Dermis blood vessel endothelial cell (primary cell): ENCODE measurements at regions not wholly inside any gene's neighbourhood (a gene's known extent, or its start where the extent isn't known, plus 50 kb on each side); places are given as distances from the start of the nearest gene placed in this dataset.

ENCODE experiments used
- DNase-seq: peaks from one replicate; pipeline ENCODE4 v3.0.0; 2010

DNA sequence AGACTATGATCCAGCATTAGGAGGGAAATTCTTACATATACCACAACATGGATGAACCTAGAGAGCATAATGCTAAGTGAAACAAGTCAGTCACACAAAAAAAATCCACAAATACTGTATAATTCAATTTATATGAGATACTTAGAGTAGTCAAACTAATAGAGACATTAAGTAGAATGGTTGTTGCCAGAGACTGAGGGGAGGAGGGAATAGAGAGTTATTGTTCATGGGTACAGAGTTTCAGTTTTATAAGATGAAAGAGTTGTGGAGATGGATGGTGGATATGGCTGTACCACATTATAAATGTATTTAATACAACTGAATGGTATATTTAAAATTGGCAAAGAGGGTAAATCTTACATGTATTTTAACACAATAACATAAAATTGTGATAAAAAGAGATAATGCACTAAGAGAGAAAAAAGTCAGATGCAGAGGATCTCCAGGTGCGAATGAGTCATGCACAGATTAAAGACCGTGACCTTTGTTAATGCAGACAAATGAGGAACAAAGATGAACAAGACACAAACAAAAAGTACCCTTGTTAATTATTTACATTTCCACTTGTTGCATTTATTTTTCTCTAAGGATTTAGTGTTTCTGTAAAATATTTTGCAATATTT lies 541.7 kb upstream of the MEX3C start:
- no peak for DNase-seq

DNA sequence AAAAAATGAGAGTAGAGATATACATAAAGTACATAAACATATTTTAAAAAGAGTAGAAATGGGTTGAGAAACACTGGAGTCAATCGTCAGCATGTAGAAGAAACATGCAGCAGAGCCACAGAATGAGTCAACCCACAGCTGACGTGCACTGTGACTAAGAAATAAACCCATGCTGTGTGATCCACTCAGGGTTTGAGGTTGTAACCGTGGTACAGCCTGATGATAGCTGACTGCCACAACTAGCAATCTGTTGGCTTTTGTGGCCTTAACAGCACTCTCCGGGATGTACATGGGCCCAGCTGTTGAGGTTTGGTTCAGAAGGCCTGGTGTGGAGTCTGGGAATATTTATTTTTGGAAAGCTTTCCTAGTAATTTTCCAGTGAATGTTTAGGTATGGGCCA lies 554.4 kb upstream of the MEX3C start:
- no peak for DNase-seq

DNA sequence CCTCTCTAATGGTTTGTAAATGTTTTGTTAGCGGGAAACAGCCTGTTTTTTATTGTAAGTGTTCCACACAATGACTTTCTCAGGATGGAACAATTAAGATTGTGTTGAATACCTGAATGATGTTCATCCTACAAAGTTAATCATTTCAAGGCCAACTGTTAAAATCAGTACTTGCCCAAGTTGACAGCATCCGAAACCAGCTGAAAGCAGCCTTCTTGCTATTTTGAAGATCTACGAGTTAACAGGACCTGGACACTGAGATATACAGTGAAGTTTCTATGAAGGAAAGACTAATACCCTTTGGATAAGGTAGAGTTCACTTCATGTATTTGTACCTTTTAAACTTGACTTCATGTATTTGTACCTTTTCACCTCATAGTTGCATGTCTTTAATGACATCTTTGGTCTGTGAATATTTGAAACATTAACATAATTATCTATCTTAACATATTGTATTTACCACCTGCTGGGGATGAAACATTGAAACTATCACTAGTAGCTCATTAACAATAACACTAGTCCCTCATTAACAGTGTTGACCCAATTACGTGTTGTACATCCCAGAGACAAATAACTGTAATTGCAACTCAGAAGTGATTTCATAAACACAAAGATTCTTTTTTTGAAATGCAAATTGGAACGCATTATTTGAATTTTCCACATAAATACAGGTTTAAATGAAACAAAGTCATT lies 556.0 kb upstream of the MEX3C start:
- no peak for DNase-seq

DNA sequence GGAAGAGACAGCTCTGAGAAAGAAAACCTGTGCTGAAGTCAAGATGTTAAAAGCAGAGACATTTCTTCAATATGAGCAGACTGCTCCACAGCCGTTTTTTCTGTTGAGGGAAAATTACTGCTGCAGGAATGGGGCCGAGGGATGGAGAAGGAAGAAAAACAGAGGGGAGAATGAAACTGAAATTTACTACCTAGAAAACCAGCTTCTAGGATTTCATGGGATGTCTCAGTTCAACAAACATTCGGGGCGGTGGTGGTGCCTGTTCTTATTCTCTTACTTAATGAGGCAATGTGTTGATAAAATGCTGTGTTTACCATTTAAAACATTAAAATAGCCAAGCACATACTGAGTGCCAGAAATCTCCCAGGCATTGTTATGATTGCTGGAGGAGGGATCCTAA lies 557.1 kb upstream of the MEX3C start:
- DNase-seq: no peak

DNA sequence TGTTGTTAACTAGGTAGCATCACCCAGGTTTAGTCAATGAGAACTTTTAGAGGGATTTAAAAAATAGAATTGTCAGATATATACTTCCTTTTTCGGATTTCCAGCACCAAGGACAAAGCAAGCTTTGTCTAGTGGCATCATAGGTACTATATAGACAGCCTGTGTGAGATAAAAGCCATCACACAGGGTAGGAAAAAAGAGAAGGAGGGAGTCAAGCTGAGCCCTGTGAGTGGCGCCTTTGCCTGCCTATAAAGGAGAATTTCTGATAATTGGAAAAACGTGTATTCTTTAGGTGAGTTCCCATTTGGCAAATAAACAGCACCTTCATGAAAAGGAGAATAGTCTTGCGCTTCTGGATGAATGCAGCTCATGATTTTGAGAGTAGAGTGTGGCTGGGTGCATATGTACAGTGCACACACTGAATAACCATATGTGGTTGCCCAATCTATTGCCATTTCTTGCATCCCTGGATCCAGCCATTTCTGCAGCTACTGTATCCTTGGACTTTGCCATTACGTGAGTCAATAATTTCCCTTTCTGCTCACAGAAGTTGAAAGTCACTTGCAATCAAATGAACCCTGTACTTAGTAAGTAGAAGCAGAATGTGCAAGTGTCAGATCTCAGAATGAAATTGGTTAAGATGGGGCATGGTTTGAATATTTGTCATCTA lies 559.9 kb upstream of the MEX3C start:
- no peak for DNase-seq

DNA sequence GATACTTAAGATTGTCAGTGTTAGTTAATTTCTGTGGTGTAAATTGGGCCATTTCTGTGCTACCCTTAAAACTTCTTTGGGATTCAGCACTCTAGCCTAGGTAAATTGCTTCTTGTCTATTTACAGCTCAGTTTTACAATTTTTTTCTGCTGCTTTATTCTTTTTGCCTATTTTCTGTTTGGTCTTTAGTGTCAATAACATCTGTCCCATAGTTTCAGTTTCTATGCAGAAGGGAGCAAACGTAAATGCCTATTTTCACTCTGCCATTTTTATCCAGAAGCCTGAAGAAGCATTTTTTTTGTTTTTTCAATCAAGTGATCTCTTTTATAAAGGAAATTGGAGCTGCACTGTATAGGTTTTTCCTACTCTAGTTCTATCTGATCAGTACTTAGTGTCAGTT lies 564.9 kb upstream of the MEX3C start:
- no peak for DNase-seq

DNA sequence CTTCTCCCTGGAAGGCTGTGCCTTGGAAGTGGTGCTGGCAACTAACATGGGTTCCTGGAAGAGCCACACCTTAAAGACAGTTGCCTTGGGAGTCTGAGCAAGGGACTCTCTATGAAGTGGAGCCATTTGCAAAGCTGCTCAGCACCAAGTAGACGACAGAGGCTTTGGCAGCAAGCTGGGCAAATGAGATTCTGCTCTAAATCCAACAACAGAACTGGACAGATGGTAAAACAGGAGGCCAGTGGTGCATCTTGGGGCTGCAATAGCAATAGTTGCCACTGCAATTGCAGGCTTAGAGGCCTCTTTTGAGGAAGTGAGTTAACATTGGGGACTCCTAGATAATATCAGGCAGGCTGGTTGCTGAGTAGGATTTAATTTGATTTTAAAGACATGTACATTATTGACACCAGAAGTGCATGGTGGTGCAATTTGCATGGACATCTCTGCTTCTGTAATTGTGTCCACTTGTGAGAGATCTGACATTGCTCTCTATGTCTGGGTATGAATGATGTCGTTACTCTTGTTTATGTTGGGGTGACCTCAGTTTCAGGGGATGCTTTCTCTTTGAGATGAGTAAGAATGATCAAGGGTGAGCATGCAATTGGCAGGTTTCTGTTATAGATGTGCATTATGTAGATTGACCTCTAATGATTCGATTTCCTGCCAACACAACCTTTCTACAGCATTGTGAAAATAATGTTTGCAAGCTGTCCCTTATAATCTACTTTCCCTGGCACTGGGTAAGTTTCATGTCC lies 568.3 kb upstream of the MEX3C start:
- no peak for DNase-seq

DNA sequence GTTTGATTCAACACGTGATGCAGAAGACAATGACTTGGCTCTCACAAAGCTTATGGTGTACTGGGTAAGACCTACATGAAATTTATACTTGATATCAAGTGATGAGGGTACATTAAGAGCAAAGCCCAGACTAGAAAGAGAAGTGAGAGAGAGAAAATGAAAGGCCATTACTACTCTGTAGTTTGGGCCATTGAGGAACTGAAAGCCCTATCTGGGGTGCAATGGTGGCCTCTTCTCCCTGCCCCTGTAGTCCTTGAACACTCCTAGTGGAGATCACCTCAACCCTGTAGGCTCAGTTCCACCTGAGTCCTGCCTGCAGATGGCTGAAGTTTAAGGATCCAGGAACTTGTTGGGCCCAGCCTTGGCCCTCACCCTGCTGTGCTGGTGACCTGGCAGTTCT lies 569.8 kb upstream of the MEX3C start:
- no peak for DNase-seq

DNA sequence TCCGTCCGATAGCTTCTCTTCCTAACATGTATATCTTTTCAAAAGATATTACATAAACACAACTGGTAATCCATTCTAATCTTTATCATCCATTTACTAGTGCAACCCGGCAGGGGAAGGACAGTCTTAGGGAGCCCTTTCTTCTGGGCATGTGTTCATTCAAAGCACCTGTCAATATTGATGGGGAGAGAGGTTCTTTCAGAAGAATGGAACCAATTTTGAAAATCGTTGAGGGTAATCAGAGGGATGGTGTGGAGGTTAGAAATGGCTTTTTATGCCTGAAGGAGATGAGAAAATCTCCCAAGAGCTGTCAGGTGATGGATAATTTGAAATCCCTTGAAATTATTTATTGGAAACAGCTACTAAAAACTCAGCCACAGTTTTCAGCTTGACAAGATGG lies 561.9 kb upstream of the DCC start:
- DNase-seq: no peak

DNA sequence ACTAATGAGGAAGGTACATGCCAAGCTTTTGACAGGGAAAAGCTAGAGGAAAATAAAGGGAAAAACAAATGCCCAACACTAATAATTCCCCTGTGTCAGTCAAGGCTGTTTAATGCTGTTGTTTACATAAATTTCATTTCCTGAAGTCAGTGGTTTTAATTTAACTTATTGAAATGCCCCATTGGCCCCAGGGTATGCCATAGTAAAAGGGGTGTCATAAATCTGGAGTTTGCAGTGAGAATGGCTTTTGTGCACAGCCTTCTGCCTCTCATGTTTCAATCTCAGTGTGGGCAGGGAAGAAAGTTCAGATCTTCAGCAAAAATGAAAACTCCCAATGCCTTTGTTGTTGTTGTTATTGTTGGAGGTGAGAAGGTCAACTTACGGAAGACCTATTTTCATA lies 550.1 kb upstream of the DCC start:
- DNase-seq: no peak

DNA sequence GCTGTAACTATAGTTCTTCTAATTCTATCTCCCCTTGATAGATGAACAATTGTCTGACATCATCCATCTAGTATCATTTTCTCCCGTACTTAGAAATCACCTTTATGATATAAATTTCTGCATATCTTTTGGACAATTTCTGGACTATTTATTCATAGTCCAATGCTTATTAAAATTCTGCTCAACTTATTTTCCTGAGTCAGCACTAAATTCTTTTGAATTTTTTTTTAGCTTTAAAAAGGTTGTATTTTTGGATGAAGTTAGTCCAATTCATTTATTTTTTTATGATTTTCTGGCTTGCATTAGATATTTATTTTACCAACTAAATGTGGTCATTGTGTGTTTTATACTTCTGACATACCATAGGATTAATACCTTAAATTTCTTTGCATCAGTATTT lies 538.5 kb upstream of the DCC start:
- no peak for DNase-seq

DNA sequence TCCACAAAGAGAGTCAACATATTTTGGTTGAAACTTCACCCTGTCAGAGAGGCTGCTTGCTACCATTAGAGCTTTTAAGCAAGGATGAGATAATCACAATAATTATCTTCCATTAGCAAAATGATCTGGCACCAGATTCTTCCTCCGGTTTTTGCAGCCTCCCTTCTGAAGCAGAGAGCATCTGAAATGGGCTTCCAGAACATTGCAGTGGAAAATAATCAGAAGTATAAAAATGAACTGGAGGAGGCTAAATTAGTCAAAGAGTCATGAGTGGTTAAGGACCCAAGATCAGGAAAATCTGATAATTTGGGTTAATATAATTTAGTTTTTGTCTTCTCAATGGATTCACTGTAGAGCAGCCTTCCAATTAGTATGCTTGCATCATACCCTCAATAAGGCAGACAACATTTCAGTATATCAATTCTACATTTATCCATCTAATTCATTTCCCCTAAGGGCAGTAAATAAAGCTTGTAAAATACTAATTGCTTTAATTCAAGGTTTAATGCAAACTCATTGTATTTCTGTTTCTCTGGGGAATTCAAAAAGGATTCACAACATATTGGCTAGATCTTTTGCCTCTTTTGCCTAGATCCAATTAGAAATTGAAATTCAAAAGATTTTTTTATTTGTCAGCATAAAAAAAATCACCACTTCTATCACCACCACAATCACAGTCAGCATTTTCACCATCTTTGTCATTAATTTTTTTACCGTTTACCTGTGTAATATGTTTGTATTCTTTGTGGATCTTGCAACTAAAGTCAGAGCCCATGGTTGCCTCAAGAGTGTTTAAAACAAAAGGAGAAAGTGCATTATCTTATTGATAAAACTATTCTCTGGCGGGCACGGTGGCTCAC lies 537.2 kb upstream of the DCC start:
- DNase-seq: no peak

DNA sequence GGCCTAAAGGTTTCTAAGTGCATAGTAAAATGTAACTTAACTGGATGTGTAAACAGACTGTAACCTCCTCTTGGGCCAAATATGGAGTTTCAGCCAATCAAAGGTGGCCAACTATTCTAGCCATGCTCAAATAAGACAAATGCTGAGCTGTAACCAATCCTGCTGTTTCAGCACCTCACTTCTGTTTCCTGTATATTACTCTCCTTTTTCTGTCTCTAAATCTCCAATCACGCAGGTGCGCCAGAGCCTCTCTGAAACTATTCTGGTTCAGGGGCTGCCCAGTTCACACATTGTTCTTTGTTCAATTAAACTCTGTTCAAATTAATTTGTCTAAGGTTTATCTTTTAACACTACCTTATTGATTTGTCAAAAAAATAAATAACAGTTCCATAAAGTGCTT lies 532.7 kb upstream of the DCC start:
- no peak for DNase-seq

DNA sequence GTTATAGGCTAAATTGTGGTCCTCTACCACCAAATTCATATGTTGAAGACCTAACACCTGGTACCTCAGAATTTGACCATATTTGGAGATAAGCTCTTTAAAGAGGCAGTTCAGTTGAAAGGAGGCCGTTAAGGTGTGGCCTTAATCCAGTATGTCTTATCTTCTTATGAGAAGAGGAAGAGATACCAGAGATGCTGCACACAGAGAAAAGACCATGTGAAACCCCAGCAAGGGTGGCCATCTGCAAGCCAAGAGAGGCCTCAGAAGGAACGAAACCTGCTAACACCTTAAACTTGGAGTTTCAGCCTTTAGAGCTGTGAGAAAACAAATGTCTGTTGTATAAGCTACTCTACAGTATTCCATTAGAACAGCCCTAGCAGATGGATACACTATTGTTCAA lies 528.1 kb upstream of the DCC start:
- no peak for DNase-seq

DNA sequence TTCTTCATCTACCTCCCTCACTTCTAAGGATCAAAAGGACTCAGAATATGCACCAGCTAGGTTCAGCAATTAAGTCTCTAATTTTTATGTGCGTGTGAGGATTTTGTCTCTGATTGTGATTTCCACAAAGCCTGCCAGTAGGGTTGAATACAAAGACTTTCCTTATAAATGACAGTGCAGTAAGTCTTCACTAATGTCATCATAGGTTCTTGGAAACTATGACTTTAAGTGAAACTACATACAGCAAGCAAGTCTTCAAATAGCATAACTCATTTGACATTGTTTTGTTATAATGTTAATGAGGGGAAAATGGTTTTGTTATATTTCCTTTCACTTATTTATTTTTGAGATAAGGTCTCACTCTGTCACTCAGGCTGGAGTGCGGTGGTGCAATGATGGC lies 526.3 kb upstream of the DCC start:
- DNase-seq: no peak

DNA sequence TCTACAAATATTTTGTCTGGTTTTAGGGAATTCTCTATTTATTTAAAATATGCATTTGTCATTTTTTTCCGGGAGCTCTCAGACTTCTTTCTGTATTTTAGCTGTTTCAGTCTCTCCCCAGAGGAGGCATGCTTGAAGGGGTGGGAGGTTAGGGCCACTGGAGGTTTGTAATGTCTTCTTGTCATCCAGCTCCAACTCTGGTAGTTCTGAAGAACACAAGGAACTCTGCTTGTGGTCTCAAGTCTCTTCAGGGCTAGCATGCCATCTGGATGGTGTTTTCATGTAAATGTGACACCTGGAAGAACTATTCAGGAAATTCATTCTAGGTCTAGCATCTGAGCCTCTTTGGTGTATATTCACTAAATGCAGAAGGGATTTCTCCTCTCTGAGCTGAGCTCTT lies 518.4 kb upstream of the DCC start:
- DNase-seq: no peak

DNA sequence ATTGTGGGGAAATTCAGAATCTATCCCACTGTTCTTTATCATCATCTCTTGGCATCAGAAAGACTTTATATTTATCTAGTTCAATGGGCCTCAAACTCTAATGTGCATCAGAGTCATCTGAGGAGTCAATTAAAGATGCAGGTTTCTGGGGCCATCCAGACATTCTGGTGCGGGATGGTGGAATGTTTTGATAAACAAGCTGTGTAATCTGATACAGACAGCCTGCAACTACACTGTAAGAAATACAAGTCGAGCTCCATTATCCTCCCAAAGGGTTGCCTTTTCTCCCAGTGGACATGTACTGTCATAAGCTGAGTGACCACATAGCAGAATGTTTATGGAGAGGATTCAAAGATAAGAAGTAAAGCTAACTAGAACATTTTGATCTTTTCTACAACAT lies 515.3 kb upstream of the DCC start:
- DNase-seq: no peak

DNA sequence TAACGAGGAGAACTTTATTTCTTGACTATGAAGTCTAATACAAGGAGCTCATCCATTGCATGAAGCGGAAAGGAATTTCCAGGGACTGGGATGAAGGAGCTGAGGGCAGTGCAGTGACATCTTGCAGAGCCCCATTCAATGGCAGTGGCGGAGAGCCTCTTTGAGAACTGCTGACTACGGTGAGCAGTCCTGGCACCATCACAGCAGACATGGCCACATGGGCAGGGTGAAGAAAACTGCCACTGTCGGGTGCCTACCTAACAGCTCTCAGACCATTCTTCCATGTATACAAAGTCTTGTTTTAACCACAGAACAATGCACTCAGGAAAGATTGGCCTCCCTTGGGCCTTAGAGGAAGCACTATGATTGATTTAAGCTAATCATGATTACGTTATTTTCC lies 506.1 kb upstream of the DCC start:
- no peak for DNase-seq

DNA sequence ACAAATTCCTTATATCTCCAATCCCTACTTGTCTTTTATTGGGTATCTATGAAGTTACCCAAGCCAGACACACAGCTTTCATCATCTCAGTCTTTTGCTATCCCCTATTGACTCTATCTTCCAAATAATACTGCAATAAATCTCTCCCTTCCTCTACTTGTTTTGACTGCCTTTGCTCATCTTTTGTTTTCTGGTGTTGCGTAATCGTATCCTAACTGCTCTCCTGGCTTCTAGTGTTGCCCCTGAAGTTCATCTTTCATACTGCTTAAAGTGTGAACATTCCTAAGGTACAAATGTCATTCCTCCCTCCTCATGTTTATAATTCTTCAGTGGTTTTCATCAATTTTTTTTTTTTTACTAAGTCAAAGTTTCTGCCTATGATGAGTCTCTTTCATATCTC lies 491.3 kb upstream of the DCC start:
- no peak for DNase-seq

DNA sequence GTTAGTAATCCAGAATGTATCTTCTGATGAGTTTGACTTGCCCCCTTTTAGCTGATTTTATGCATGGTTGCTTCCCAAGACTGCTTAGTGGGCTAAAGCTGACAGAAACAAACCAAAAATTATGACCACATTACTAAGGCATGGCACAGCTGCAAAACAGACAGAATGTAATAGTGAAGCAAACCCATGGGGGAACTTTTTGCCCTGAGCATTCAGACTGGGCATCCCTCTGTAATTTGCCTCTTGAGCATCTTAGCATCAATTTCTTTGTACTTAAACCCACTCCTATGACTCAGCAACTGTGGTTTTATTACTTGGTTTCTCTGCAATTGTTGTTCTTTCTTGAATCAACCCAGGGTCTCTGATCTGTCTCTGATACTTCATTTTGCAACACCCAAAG lies 487.3 kb upstream of the DCC start:
- no peak for DNase-seq

DNA sequence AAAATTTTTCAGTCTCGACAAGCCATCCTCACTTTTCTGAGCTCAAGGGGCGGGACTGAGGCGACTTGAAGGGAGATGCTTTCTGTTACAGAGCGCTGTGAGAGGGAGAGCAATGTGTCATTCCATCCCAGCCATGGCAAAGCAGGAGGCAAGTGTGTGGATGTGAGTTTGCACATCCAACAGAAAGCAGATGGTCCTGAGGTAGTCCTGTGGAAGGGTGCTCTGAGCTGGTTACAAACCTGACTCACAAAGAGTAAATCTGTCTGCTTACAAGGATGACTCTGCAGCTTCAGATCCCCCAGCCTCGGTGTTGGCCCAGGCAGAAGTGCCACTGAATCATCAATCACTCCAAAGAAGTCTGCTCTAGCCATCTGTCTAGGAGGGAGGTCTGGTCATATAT lies 482.0 kb upstream of the DCC start:
- DNase-seq: no peak

DNA sequence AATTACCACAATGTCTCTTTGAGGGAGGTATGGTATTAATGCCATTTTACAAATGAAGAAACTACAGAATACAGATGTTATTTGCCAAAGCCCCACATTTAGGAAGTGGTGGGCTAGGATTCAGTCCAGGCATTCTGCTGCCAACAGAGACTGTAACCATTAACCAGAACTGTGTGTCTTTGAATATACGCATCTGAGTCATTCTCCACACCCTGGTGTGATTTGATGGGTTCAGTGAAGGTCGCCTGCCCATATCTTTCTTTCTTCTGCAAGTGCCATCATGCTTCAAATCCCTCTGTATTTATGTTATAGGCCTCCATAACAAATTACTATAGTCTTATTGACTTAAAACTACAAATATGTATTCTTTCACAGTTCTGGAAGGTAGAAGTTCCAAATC lies 479.0 kb upstream of the DCC start:
- no peak for DNase-seq
